ENCODE measurements at regions not wholly inside any gene's neighbourhood (a gene's known extent, or its start where the extent isn't known, plus 50 kb on each side); places are given as distances from the start of the nearest gene placed in this dataset.

GRCh38 chr16:66133643-66134338 is 232.7 kb upstream of the CDH5 start:
- no peak for FAIRE-seq
- in situ Hi-C loops (cut with HindIII; ENCODE audit: extremely low pct_ligation_motif_present, low pct_unique_long_range_greater_than_20kb) (no loop called here), intact Hi-C loops (cut with micrococcal nuclease; ENCODE audit: unreplicated experiment) (no loop called here)
- peaks cover 5 to 31% of the 10 kb centered on the region in 2 experiments for H3K27me3 ChIP-seq (ENCODE audit: control insufficient read depth in 1 of 2, insufficient read depth in 2 of 2, low read length in 2 of 2)
- H2AFZ ChIP-seq (ENCODE audit: low read length), result no peak overlapping the region
- no peak overlapping the region for H3K27ac ChIP-seq (ENCODE audit: extremely low read length, insufficient read depth, low read length)
- H3K9me3 ChIP-seq (ENCODE audit: low read length), result no peaks in the 10 kb centered on the region
- TF ChIP-seq SP4 (CRISPR knock-in tag; IDR thresholded peaks at IDR 0.05) (no peak), AHDC1 (CRISPR knock-in tag; IDR thresholded peaks at IDR 0.05; ENCODE audit: borderline replicate concordance) (no peak), SRF (IDR thresholded peaks at IDR 0.05; ENCODE audit: low read depth, low read length) (no peak), PHF20 (CRISPR knock-in tag; IDR thresholded peaks at IDR 0.05) (no peak), AHR (CRISPR knock-in tag; IDR thresholded peaks at IDR 0.05) (no peak), CENPX (CRISPR knock-in tag; IDR thresholded peaks at IDR 0.05) (no peak), MIXL1 (CRISPR knock-in tag; IDR thresholded peaks at IDR 0.05) (no peak), LBX2 (CRISPR knock-in tag; IDR thresholded peaks at IDR 0.05; ENCODE audit: borderline replicate concordance) (no peak), TCF7L2 (IDR thresholded peaks at IDR 0.05; ENCODE audit: low read depth, low read length) (no peak), RFX1 (IDR thresholded peaks at IDR 0.05) (no peak), ZNF788 (CRISPR knock-in tag; IDR thresholded peaks at IDR 0.05; ENCODE audit: borderline replicate concordance) (no peak)
- TF ChIP-seq, protein P1, sequence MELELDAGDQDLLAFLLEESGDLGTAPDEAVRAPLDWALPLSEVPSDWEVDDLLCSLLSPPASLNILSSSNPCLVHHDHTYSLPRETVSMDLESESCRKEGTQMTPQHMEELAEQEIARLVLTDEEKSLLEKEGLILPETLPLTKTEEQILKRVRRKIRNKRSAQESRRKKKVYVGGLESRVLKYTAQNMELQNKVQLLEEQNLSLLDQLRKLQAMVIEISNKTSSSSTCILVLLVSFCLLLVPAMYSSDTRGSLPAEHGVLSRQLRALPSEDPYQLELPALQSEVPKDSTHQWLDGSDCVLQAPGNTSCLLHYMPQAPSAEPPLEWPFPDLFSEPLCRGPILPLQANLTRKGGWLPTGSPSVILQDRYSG (CRISPR knock-in tag; IDR thresholded peaks at IDR 0.05), result no peak
- POLR2A ChIA-PET, result no interaction called here
- ATAC-seq, result no peak
- BruUV-seq (replicated peaks), result no TSS peak
- 20% methylated on average over 6 of the region's 6 CpGs for WGBS (ENCODE audit: low lambda C conversion rate)
- H3K4me1 ChIP-seq (ENCODE audit: insufficient read depth, low read length), result no peaks in the 10 kb centered on the region
- H4K20me1 ChIP-seq (ENCODE audit: insufficient read depth, low read length), result no peaks in the 10 kb centered on the region
- no peak for DNase-seq (ENCODE audit: low spot score)
- H3K4me3 ChIP-seq (replicated peaks in 1 of 3; ENCODE audit: insufficient read depth in 1 of 3, low read depth in 2 of 3, low read length in 3 of 3), result no peak overlapping the region
- no peak overlapping the region for H3K9ac ChIP-seq (ENCODE audit: insufficient read depth, low read depth, low read length)
- no peaks in the 10 kb centered on the region for H3K36me3 ChIP-seq (replicated peaks in 1 of 2; ENCODE audit: control insufficient read depth in 1 of 2, insufficient read depth in 2 of 2, low read length in 2 of 2)
- H3K4me2 ChIP-seq (ENCODE audit: low read depth, low read length), result no peak overlapping the region
- CTCF ChIA-PET (ENCODE audit: low intra/inter-chr PET ratio, low total read pairs), result no interaction called here
- no peaks in the 10 kb centered on the region for H3K79me2 ChIP-seq (ENCODE audit: insufficient read depth, low read length)
